ENCODE measurements at regions not wholly inside any gene's neighbourhood (a gene's known extent, or its start where the extent isn't known, plus 50 kb on each side); places are given as distances from the start of the nearest gene placed in this dataset.

GRCh38 chr6:71471718-71472117 is 183.1 kb downstream of the OGFRL1 start:
- TF ChIP-seq EP300 (IDR thresholded peaks at IDR 0.05) (no peak), CTCF (IDR thresholded peaks at IDR 0.05) (no peak), POLR2A (IDR thresholded peaks at IDR 0.05) (no peak)
